H4 (cell line): ENCODE measurements at regions not wholly inside any gene's neighbourhood (a gene's known extent, or its start where the extent isn't known, plus 50 kb on each side); places are given as distances from the start of the nearest gene placed in this dataset.

Experiments used
- DNase-seq: peaks from one replicate; pipeline ENCODE4 v3.0.0-alpha.2; 2015; ENCODE audit warnings: low spot score

DNA sequence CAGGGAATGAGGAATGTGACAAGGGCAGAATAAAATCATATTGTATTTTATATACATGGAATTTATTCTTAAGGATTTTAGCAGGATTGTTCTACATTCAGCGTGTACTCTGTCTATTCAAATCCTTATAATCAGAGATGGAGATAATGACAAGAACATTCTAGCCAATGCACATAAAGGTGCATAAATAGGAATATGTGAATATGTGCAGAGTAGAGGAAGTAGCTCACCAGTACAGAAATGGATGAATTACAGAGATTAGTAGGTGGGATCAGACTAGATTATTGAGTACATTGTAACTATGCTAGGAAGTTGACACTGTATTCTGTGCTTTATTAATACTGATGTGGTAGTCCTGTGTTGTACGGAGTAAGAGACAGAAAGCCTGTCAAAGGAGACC, 1308.8 kb downstream of the FAM181B start:
- DNase-seq: no peak

DNA sequence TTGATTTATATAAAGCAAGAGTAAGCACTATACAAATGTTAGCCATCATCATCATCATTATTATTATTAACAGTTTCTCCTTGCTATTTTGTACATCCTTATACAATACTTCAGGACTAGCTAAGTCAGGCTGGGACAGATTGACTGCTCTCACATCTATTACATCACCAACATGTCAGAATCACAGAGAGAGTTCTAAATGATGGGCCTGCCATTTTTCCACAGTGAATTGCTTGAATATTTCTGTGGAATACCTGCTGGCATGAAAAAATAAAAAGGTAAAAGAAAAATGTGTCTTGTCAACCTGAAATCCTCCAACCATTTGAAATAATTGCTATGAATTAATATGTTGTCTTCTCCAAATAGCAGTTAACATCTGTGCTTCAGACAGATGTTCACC, 1311.3 kb downstream of the FAM181B start:
- no peak for DNase-seq

DNA sequence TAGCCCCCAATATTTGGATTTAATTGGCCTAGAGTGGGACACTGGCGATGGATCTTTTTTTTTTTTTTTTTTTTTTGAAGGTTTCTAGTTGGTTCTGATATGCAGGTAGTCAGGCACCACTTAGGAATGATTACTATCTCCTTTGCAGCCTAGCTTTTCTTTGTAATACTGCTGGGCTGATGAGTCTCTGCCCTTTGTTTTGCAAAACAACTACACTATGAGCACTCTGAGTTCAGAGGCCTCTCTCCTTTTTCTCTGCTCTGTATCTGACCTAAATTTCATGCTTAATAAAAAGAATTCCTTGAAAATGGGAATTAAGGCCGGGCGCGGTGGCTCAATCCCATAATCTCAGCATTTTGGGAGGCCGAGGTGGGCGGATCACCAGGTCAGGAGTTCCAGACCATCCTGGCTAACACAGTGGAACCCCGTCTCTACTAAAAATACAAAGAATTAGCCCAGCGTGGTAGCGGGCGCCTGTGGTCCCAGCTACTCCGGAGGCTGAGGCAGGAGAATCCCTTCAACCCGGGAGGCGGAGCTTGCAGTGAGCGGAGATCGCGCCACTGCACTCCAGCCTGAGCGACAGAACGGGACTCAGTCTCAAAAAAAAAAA, 1312.3 kb downstream of the FAM181B start:
- no peak for DNase-seq

DNA sequence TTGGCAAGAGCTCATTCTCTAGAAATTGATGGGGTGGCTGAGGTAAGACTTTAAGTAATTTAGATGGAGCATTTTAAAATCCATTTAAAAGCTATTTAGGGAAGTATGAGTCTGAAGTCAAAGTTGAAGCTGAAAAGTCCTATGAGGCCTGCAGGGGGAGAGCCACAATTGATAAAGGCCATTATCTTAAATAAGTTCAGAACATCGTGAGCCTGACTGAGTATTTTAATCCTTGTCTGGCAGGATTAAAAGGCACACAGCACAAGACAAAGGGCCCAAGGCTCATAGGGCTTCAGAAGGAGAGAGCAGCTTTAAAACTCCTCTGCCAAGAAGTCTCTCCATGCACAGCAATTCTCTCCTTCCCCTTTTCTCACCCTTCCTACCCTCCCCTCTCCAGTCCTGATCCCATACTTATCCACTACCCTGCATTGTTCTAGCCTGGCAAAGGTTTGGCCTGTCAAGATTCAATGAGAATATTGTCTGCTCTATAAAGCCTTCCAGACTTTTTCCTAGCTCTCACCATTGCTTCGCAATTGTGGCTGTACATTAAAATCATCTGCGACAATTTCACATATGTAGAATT, 1312.9 kb downstream of the FAM181B start:
- no peak for DNase-seq

DNA sequence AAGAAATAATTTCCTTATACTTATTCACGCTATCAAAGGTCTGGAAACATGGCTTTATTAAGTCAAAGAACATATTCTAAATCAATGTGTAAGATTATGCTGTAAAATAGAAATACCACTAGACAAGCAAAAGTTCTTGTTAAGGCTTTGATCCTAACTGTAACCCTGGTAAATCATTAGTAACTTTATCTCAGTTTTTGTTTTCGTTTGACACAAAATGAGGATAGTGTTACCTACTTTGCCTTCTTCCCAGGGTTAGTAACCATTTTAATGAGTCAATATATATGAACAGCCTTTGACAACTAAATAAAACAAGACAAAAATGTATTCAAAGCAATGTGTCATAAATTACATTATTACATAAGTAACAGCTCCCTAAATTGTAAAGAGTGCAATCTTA, 1336.3 kb downstream of the FAM181B start:
- no peak for DNase-seq

DNA sequence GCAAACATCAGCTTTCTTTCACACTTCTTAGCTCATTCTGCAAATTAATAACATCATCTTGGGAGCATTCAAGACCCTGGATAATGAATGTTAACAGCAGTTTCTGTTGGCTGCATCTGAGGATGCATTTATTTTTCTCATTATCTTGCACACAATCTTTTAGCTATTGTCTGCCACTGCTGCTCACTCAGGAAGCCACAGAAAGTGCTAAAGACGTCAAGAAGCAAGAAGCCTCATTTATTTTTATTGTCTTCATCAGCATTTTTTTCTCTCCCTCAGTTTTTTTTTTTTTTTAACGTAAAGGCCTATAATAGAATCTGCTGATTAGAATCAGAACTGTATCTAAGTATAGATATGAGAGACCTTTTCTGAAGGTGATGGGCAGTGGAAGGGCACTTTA, 1339.4 kb downstream of the FAM181B start:
- no peak for DNase-seq

DNA sequence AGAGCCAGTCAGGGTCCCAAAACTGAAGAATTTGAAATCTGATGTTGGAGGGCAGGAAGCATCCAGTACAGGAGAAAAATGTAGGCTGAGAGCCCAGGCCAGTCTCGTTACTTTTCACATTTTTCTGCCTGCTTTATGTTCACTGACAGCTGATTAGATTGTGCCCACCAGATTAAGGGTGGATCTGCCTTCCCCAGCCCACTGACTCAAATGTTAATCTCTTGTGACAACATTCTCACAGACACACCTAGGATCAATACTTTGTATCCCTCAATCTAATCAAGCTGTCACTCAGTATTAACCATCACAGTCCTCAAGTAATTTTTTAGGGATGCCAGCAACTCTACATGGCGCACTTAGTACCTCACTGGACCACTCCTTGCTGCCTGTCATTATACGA, 1345.3 kb downstream of the FAM181B start:
- no peak for DNase-seq

DNA sequence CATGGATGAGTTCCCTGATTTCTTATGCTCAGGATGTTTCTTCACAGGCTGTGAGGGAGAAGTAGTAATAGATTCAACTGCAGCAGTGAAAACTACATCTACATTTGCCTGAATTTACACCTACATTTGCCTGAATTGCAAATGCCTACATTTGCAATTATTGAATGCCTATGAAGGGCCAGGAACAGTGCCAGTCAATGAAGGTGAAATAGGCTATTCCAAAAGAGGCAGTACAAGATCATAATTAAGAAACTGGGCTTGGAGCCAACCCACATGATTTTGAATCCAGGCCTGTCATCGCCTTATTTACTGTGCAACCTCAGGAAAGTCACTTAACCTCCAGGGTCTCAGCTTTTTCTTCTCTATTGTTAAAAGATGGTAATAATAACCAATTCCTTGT, 1353.3 kb downstream of the FAM181B start:
- DNase-seq: no peak

DNA sequence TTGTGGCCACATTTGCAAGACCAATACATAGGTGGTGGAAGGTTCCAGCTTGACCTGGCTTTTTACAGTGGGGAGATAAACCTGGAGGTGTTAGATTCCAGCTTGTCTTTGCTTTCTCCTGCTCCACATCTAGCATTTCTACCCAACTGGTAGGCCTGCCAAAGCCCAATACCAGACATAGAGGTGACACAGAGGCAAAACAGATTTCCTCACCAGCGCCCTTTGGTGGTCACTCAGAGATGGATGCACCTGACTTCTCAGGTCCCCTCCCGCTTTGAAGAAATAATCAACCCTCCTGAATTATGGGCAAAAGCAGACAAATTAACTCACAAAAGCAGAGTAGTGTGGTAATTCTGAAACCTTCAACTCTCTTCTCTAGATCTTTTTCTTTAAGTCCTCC, 1356.2 kb downstream of the FAM181B start:
- DNase-seq: no peak

DNA sequence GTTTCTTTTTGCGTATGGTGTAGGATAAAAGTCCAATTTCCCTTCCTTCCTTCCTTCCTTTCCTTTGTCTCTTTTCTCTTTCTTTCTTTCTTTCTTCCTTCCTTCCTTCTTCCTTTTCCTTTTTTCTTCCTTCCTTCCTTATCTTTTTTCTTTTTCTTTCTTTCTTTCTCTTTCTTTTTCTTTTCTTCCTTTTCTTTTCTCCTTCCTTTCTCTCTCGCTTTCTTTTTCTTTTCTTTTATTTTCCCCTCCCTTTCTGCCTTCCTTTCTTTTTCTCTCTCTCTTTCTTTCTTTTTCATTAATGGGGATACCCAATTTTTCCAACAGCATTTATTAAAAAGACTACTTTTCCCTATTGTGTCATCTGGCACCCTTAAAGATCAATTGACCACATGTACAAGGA, 1359.7 kb downstream of the FAM181B start:
- DNase-seq: no peak

DNA sequence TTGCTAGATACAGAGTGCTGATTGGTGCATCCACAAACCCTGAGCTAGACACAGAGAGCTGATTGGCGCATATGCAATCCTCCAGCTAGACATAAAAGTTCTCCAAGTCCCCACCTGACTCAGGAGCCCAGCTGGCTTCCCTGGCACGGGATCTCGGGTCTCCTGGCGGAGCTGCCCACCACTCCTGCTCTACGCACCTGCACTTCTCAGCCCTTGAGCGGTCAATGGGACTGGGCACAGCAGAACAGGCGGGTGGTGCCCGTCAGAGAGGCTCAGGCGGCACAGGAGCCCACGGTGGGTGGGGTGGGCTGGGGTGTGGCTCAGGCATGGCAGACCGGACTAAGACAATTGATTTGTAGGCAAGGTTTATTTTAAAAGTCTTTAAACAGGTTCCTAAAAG, 1365.5 kb downstream of the FAM181B start:
- DNase-seq: no peak

DNA sequence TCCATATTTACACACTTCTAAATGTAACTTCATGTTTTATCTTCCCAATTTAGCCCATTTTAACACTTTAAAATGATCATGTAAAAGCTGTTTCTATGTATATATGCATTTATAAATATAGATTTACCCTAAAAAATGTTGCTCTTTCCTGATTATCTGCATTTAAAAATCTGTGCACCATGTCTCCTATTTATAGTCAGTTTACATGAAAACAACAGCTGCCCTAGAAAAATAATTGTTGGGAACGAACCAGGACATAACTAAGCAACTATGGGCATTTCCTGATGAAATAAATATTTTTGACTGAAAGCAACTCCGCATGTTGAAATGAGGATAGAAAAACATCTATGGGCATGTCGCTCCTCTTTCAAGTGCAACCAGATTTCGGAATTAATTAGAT, 1368.2 kb downstream of the FAM181B start:
- DNase-seq: no peak

DNA sequence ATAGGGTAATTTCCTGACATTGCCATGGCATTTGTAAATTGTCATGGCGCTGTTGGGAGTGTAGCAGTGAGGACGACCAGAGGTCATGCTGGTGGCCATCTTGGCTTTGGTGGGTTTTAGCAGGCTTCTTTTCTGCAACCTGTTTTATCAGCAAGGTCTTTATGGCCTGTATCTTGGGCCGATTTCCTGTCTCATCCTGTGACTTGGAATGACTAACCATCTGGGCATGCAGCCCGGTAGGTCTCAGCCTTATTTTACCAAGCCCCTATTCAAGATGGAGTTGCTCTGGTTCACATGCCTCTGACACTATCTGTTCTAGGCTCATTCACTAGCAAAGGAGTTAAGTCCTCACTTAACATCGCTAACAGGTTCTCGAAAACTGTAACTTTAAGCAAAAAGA, 1374.2 kb downstream of the FAM181B start:
- peak; percentile 4 for DNase-seq

DNA sequence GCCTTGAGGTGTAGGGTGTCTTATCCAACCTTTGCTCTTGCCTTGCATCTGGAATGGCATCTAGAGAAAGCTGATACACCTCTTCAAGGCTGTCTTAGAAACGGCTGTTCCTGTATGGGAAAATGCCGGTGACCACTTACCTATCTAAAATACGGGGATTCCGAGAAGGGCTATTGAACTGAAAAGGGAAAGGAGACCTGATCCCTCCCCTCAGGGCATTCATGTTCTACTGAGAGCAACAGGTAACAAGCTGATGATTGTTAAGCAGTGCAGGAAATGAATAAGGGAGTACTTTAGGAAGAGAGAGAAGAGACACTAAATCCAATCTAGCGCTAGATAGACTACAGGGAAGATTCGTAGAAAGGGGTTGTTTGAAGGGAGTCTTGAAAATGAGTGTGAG, 1388.1 kb downstream of the FAM181B start:
- DNase-seq: no peak

DNA sequence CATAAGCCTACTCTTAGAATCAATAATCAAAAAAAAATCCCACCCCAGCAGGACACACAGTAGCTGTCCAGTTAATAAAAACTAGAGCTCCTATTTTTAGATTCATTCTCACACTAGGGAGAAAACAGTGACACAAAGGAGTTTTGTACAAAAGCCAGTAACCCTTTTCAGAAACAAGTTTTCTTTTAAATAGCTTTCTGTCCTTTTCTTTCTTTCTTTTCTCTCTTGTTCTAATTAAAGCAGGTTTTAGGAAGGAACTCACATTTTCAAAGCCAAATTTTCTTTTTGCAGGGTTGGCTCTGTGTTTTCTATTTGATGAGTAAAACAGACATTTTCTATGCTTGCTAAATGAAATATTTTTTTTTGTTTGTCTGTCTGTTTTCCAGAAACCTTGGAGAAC, 1390.7 kb downstream of the FAM181B start:
- DNase-seq: no peak

DNA sequence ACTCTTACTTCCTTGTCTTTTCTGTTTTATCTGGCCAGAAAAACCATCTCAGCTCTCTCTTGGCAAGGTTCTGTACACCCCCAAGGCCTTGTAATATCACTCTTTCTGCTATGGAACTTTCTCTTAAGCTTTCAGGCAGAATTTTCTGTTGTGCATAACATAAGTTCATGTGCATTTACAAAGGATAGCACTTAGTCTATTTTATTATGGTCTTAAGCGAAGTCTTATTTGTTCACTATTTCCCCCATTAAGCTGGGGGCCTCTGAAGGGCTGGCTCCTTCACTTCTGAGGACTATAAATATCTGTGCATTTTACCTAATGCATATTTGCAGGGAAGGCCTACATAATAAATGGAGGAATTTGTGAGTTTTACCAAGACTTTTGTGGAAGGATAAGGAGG, 1393.4 kb downstream of the FAM181B start:
- DNase-seq: no peak

DNA sequence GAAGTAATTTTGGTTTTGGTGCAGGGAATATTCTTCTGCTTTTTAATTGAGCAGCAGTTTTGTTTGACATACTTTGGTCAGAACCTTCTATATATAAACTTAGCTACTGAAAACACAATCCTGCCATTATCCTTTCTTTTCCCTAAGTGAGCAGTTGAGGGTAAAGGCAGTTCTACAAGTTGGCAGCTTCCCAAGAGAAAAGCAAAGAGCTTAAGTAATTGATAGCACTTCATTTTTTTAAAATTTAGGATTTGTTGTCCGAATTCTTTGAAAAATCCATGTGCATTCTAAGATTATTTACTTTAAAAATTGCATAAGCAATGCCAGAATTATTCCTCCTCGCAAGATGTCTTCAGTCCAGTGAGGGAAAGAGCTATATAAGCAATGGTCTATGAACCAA, 1394.1 kb downstream of the FAM181B start:
- no peak for DNase-seq

DNA sequence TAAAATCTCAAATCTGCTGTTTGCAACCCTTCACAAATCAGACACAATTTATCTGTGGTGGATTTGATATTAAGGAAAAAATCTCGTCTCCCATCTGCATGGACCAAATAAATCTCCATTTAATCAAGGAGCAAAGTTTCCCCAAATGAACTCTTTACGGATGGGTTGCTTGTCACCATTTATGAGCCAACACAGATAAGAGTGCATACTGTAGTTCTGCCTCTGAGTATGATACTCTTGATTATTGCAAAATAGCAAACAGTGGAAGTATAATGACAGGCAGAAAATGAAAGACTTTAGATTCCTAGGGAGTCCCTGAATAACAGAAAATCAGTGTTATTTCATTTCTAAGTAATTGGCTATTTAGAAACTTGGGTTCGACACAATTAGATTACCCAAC, 1395.9 kb downstream of the FAM181B start:
- DNase-seq: no peak

DNA sequence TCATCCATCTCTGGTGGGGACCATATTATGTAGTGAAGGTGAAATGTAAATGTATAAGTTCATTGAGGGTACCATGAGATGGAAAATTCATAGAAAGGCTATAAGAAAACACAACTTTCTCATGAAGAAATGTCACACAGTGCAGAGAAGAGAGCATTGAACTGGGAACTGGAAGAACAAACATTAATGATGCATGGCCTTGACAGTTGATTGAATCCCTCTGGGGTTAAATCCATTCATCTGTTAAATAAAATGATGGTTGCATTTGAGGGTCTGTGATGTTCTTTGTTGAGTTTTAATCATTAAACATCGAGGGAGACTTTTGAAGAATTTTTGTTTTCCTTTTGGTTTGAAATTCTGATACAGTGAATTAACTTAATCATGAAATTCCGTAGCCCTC, 1401.4 kb downstream of the FAM181B start:
- no peak for DNase-seq

DNA sequence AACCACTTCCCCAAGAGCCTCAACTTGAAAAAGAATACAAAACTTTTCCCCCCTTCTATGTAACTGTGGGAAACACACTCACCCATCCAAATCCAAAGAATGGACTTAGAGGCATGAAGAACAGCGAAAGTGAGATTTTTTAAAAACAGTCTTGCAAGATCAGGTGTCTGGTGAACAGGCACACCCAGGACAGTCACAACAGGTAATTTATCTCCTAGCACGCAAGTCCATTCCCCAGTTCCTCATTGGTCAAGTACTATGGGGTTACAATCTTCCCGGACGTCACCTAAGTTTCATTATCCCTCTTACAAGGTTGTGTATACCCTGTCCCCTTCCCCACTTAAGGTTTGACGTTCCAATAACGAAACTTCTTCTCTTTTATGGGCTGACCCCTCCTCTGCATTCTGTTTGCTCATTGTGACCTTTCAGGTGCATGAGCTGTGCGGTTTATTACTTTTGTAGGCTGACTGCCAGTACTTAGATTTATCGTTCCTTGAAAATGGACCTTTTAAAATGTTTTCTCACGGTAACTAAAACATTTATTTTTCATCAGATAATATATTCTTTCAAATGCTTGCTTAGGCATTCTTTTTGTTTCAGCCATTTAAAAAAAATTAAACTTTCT, 1401.9 kb downstream of the FAM181B start:
- DNase-seq: no peak

DNA sequence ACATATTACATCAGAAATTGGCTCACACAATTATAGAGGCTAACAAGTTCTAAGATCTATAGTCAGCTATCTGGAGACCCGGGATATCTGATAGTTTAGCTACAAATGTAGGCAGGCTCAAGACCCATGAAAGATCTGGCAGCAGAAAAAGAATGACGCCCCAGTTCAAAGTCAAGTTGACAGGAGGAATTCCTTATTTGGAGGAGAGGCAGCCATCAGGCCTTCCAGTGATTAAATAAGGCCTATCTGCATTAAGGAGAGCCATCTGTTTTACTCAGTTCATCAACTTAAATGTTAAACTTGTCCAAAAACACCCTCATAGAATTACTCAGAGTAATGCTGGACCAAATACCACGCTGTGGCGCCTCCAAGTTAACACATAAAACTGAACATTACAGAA, 1402.6 kb downstream of the FAM181B start:
- no peak for DNase-seq

DNA sequence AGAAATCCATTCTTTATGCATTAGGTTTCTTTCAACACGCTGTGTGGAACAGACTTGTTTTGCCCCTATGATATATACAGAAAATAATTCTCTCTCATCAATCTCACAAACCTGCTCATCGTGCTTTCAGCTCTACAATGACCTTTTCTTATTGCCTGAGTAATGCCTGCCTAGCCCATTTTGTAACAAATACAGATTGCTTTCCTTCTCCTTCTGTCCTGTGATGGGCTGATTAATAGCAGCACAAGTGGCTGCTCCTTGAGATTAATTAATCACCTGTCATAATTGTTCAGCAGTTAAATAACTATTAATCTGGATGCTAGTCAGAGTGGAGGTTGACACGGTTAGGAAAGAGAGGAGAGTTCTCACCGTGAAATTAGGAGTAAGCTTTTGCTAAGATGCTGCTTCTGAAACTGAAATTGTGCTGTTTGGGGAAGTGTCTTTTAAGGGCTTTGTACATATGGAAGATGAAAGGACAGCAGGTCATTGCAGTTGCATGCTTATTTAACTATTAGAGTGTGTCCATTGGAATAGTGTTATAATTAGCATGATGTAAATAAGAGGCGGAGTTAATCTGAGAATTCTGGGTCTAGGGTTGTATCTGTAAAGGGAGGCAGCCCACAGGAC, 1430.5 kb downstream of the FAM181B start:
- no peak for DNase-seq

DNA sequence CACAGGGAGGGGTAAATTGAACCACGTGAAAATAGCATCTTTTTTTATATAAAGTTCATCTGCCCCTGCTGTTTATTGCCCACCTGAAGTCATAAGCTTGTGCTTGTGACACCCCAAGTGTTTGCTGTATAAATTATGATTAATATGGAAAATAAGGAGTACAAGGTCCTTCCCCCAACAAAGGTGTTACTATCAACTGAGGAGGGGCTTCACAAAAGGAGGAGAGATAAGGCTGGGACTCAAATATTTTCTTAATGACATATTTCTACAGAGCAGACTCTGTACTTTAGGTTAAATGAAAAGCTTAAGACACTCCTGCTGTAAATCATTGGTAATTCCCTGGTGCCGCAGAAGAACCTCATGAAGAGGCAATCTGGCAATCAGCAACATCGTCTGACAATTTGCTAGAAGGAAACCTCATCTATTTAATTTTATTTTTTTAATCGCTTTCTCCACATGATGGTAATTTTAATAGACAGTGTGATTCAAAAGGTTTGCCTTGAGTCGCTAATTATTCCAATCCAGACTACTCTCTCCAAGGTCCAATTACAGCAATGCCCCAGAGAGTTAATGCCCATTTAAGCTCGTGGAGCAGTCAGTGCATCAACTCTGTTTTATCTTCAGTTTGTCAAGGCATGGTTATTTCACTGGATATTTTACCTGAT, 1432.4 kb downstream of the FAM181B start:
- DNase-seq: no peak
